RWPE1 (cell line): ENCODE measurements at regions not wholly inside any gene's neighbourhood (a gene's known extent, or its start where the extent isn't known, plus 50 kb on each side); places are given as distances from the start of the nearest gene placed in this dataset.

Source experiments
- CTCF ChIA-PET: fragments of 350-600 bp; sonication (Branson Sonifier 250); formaldehyde crosslinking; extraction: SDS; loops from one replicate; lab custom pipeline; 2021; lab: Yijun Ruan, JAX
- POLR2A ChIA-PET: fragments of 400-600 bp; formaldehyde crosslinking; extraction: SDS; loops from one replicate; lab custom pipeline; 2020; ENCODE audit warnings: antibody characterized with exemption; ENCODE audit not compliant: low non-redundant PET; lab: Yijun Ruan, JAX
- DNase-seq: peaks from one replicate; pipeline ENCODE4 v3.0.0; 2012; ENCODE audit warnings: low spot score
- H3K27ac ChIP-seq: fragments of 450-650 bp; 2 replicates; pipeline ENCODE4 v1.5.1; 2017
- TF ChIP-seq, protein P1 (sequence below): fragments of 450-650 bp; conservative IDR thresholded peaks from 2 replicates; pipeline ENCODE4 v1.5.1; 2017; ENCODE audit warnings: low read depth, mild to moderate bottlenecking

DNA sequence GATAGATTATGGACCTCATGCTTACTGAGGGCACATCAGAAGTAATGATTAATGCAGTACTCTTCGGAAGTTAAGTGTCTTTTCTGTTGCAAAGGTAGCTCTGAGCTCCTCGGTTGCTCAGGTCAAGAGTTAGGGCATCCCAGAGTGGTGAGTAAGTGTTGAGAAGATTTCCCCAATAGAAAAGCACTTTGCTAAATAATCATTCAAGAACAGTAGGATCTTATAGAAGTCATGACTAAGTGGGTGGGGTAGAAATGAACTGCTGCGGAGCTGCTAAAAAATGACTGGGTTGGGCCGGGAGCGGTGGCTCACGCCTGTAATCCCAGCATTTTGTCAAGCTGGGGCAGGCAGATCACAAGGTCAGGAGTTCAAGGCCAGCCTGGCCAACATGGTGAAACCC is 648.6 kb upstream of the CAMK1G start:
- ChIA-PET POLR2A (no interaction called here), CTCF (no interaction called here)
- peak overlapping the region; percentile 62 for H3K27ac ChIP-seq
- DNase-seq: peak; percentile 64
- TF ChIP-seq, protein P1, sequence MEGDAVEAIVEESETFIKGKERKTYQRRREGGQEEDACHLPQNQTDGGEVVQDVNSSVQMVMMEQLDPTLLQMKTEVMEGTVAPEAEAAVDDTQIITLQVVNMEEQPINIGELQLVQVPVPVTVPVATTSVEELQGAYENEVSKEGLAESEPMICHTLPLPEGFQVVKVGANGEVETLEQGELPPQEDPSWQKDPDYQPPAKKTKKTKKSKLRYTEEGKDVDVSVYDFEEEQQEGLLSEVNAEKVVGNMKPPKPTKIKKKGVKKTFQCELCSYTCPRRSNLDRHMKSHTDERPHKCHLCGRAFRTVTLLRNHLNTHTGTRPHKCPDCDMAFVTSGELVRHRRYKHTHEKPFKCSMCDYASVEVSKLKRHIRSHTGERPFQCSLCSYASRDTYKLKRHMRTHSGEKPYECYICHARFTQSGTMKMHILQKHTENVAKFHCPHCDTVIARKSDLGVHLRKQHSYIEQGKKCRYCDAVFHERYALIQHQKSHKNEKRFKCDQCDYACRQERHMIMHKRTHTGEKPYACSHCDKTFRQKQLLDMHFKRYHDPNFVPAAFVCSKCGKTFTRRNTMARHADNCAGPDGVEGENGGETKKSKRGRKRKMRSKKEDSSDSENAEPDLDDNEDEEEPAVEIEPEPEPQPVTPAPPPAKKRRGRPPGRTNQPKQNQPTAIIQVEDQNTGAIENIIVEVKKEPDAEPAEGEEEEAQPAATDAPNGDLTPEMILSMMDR: no peak

DNA sequence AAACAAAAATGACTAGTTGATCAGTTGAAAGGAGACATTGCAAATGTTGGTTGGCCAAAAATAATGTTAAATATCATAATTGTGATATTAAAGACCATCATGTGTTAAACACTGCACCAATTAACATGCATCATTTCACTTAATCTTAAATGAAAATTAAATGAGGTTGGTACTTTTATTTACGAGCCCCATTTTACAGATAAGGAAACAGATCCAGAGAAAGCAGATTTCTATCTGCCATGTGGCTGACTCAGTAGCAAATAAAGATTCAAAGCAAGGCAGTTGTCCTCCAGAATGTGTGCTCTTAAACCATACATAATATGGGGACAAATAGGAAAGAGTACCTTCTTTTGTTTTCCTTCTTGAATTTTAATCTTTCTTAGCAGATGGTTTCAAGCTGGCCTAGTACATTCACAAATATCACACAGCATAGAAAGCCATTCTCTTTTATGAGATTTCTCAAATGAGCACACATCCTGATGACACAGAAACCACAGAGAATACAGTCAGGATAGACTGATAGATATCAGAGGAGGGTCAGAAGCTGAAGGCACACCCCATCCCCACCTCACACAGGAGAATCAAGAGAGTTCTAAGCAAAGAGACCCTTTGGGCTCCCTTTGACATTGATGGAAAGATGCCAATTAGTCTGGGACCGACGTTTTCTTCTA is 647.9 kb upstream of the CAMK1G start:
- TF ChIP-seq, protein P1: no peak
- POLR2A ChIA-PET: no interaction called here
- peak overlapping the region; percentile 62 for H3K27ac ChIP-seq
- CTCF ChIA-PET: no interaction called here
- no peak for DNase-seq

DNA sequence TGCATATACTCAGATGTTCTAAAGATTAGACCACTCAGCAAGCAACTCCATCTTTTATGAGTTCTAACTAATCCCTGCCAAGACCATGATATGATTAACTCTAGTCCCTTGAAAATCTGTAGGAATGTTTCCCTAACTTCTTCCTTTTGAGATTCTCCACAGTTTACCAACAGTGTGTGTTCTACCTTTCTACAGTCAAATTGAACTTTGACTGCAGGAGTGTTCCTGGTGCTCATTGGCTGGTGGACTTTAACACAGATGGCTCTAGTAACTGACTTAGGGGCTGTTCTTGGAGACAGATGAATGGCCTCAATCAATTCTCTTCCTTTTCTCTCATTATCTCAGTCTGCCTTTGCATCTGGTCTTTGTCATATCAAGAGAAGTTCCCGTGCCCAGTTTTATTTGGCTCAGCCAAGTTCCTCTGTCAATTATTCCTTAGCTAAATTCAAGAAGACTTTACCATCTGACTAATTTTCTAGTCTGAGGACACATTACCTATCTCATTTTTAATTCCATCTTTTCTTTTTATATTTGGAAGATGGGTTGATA is 643.9 kb upstream of the CAMK1G start:
- ChIA-PET POLR2A (no interaction called here), CTCF (no interaction called here)
- TF ChIP-seq, protein P1: no peak
- H3K27ac ChIP-seq: no peak overlapping the region
- DNase-seq: no peak

DNA sequence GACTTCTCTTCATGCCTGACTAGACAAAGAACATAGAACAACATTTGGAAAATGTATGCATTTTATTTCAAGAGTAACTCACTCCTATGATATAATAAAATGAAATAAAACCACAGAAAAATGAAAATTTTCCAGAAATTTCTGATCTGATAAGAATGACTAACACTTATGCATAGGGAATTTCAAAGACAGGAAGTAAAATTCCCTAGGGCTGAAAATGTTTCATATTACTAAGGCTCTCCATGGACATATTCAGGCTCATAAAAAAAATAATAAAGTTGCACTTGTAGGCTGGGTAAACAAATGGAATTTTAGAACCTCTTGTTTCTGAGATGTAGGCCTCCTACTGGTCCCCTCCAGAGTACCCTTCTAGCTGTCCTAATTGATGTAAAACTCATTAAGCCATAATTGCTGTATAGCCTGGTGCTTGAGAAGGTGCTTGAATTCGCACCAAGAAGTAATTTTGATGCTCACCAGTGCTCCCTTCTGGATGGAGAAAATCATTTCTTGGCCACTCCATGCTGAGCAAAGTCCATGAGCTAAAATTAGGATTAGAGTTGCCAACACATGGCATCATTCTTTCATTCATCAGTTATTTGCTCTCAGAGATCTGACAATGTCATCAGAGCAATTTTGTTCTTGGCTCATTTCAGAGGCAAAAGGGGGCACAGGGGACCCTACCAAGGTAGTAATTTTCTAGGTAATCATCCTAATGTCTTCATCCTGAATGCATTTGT is 641.0 kb upstream of the CAMK1G start:
- POLR2A ChIA-PET: no interaction called here
- H3K27ac ChIP-seq: no peak overlapping the region
- TF ChIP-seq, protein P1: no peak
- CTCF ChIA-PET: no interaction called here
- DNase-seq: no peak

DNA sequence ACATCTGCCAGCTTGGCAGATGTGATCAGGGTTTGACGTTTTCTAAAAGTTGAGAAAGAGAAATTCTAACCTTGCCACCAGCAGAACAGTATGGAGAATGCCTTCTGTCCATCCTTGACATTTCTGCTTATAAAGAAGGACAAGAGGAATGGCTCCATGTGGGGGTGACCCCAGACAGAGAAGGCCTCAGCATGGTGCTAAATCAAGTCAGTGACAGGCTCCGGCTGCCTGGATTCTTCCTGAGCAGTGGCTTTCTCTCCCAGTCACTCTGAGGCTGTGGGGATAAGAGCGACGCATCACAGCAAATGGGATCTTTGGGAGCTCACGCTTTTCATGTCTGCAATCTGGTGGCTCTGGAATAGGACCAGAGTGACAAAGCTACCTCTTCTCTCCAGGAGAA is 640.2 kb upstream of the CAMK1G start:
- CTCF ChIA-PET: no interaction called here
- POLR2A ChIA-PET: no interaction called here
- DNase-seq: no peak
- no peak overlapping the region for H3K27ac ChIP-seq
- TF ChIP-seq, protein P1: no peak

DNA sequence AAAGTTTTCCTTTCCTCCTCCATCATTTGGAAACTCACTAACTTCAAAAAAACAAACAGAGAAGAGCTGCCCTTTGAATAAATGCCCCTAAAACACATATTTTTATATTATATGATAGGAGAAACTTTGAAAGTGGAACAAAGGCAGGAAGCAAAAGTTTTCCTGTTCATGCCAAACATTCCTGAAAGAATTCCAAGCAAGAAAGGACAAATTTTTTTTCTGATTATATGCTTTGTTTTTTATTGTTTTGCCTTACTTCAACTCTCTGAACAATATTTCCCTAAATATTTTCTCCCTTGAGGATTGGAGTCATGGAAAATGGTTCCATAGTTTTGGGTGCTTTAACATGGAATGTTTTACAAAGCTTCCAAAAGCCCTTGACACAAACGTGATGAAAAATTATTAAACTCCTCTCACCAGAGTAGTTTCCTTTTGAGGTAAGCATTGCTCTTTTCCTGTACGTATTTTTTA is 638.5 kb upstream of the CAMK1G start:
- ChIA-PET POLR2A (no interaction called here), CTCF (no interaction called here)
- DNase-seq: no peak
- TF ChIP-seq, protein P1: no peak
- H3K27ac ChIP-seq: no peak overlapping the region
